ENCODE measurements at regions not wholly inside any gene's neighbourhood (a gene's known extent, or its start where the extent isn't known, plus 50 kb on each side); places are given as distances from the start of the nearest gene placed in this dataset.

DNA sequence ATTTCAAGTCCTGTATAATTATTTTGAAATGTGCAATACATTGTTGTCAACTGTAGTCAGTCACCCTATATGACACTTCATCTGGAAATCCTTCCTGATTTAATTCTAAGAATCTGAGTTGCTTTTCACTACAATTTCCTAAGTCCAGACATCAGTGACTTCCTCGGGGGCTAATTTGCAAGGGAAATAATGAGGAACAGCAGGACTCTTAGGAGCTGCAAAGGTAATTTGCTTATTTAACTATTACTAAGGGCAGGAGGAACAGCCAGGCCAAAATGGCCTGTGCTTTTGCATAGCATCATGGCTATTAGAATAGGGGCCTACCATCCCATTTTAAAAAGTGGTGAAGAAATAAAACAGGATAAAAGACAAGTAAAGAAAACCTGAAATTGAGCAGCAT is 178.8 kb downstream of the MC4R start:
- Histone ChIP-seq H3K27ac (no peak overlapping the region), H3K4me1 (replicated peaks in 1 of 2) (no peaks in the 10 kb centered on the region), H3K36me3 (replicated peaks in 1 of 2) (no peaks in the 10 kb centered on the region), H3K4me3 (no peak overlapping the region), H3K9me3 (replicated peaks in 1 of 3) (no peaks in the 10 kb centered on the region), H3K27me3 (no peaks in the 10 kb centered on the region)
- no peak for TF ChIP-seq POLR2A (IDR thresholded peaks at IDR 0.05)
- TF ChIP-seq, protein P1, sequence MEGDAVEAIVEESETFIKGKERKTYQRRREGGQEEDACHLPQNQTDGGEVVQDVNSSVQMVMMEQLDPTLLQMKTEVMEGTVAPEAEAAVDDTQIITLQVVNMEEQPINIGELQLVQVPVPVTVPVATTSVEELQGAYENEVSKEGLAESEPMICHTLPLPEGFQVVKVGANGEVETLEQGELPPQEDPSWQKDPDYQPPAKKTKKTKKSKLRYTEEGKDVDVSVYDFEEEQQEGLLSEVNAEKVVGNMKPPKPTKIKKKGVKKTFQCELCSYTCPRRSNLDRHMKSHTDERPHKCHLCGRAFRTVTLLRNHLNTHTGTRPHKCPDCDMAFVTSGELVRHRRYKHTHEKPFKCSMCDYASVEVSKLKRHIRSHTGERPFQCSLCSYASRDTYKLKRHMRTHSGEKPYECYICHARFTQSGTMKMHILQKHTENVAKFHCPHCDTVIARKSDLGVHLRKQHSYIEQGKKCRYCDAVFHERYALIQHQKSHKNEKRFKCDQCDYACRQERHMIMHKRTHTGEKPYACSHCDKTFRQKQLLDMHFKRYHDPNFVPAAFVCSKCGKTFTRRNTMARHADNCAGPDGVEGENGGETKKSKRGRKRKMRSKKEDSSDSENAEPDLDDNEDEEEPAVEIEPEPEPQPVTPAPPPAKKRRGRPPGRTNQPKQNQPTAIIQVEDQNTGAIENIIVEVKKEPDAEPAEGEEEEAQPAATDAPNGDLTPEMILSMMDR (IDR thresholded peaks at IDR 0.05): no peak
- intact Hi-C loops (cut with DNase I): no loop called here
- 29 to 56% (median 32%) methylated on average over 1 of the region's 1 CpG for WGBS, 4 donors
- DNase-seq: no peak

DNA sequence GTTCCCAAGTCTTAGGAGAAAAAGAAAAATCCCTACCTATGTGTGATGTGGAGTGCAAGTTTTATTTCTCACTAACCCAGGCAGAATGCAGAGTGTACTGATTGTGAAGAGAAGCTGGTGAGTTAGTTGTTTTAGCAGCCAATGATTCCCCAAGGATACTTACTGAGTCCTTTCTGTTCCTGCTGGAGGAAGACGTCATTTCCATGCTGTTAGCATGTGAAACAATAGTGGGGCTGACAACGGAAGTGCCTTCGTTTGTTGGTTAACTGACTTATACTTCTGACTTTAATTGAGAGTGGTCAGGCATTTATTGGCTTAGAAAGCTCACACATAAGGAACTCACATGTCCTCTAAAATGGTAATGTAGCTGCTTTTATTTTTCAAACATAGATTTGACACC is 180.6 kb downstream of the MC4R start:
- WGBS, 4 donors: 56 to 68% (median 64%) methylated on average over 3 of the region's 3 CpGs

DNA sequence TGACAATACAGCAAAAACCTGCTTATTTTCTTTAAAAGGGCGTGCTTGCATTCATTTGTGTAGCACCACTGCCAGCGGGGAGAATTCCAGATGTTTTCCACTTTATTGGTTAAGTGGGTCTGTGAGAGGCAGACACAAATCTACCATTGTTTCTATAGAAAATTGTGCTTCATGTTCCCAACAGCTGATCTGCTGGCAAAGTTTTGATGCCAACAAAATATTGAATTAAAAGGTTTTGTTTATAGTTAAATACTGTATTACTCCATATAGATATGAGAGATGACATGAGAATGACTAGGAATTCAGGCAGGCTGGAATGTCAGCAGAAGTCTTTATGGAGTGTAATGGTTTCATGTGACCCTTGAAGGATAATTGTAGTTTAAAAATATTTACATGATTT is 182.7 kb downstream of the MC4R start:
- H3K36me3 ChIP-seq (replicated peaks in 1 of 2): no peaks in the 10 kb centered on the region
- no peaks in the 10 kb centered on the region for H3K4me1 ChIP-seq (replicated peaks in 1 of 2)
- WGBS, 4 donors: 68 to 80% (median 74%) methylated on average over 2 of the region's 2 CpGs
- no peak for DNase-seq
- TF ChIP-seq, protein P1 (IDR thresholded peaks at IDR 0.05): no peak
- no peak for TF ChIP-seq POLR2A (IDR thresholded peaks at IDR 0.05)
- intact Hi-C loops (cut with DNase I): no loop called here
- H3K27ac ChIP-seq: no peak overlapping the region
- H3K4me3 ChIP-seq: no peak overlapping the region
- H3K9me3 ChIP-seq (replicated peaks in 1 of 3): no peaks in the 10 kb centered on the region
- H3K27me3 ChIP-seq: no peaks in the 10 kb centered on the region

More for the DNA sequence above, 180.6 kb downstream of the MC4R start:
- H3K4me1 ChIP-seq (replicated peaks in 1 of 2): no peaks in the 10 kb centered on the region
- no peak overlapping the region for H3K27ac ChIP-seq
- no peaks in the 10 kb centered on the region for H3K9me3 ChIP-seq (replicated peaks in 1 of 3)
- H3K4me3 ChIP-seq: no peak overlapping the region
- intact Hi-C loops (cut with DNase I): no loop called here
- no peaks in the 10 kb centered on the region for H3K27me3 ChIP-seq
- DNase-seq: no peak
- no peak for TF ChIP-seq POLR2A (IDR thresholded peaks at IDR 0.05)
- TF ChIP-seq, protein P1 (IDR thresholded peaks at IDR 0.05): no peak
- H3K36me3 ChIP-seq (replicated peaks in 1 of 2): no peaks in the 10 kb centered on the region

DNA sequence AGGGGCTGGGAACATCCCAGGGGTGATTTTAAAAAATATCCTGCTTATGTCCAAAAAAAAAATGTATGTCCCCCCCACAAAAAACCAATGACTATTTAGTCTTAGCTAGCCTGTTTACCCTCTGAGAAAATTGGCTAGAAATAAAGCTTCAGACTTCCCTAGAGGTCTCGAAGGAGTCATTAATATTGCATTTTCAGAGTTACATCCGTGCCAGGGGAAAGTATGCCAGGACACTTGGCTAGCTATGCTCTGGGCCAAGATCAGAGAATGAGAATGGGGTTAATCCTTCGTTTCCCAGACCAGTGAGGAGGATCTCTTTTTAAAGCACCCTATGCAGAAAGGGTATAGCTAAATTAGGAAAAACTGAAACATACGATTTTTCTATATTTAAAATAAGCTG is 183.6 kb downstream of the MC4R start:
- Histone ChIP-seq H3K36me3 (replicated peaks in 1 of 2) (no peaks in the 10 kb centered on the region), H3K27me3 (no peaks in the 10 kb centered on the region), H3K27ac (no peak overlapping the region), H3K4me3 (no peak overlapping the region), H3K9me3 (replicated peaks in 1 of 3) (no peaks in the 10 kb centered on the region), H3K4me1 (replicated peaks in 1 of 2) (no peaks in the 10 kb centered on the region)
- DNase-seq: no peak
- WGBS, 4 donors: 32 to 42% (median 37%) methylated on average over 4 of the region's 4 CpGs
- intact Hi-C loops (cut with DNase I): no loop called here
- TF ChIP-seq POLR2A (IDR thresholded peaks at IDR 0.05): no peak
- TF ChIP-seq, protein P1 (IDR thresholded peaks at IDR 0.05): no peak

Measured in adrenal gland (tissue), 9 donors.